ENCODE measurements at regions not wholly inside any gene's neighbourhood (a gene's known extent, or its start where the extent isn't known, plus 50 kb on each side); places are given as distances from the start of the nearest gene placed in this dataset.

- ChIA-PET CTCF (ENCODE audit: partially characterized antibody) (interaction anchor here (0.6 to 1.9 kb wide), 2 partner anchors 15 to 55 kb away, joined by 3 to 4 read pairs; no protein-coding TSS in a partner anchor), POLR2A (ENCODE audit: partially characterized antibody) (no interaction called here)
- Histone ChIP-seq H3K18ac (ENCODE audit: extremely low read depth, low read length) (no peak overlapping the region), H2BK15ac (ENCODE audit: low read length) (no peak overlapping the region), H3K4me3 (ENCODE audit: extremely low read depth in 1 of 4, insufficient read depth in 2 of 4, low read depth in 3 of 4, low read length in 4 of 4) (no peak overlapping the region), H3K9me3 (ENCODE audit: insufficient read depth in 2 of 2, low read depth in 1 of 2, low read length in 1 of 2) (no peaks in the 10 kb centered on the region), H2BK120ac (replicated peaks; ENCODE audit: low read depth, low read length) (no peak overlapping the region), H3K79me2 (ENCODE audit: control insufficient read depth in 1 of 2, insufficient read depth in 2 of 2, low read length in 2 of 2) (no peaks in the 10 kb centered on the region), H2BK12ac (ENCODE audit: low read depth, low read length) (no peak overlapping the region), H2AFZ (ENCODE audit: low read length) (no peak overlapping the region), H2BK5ac (ENCODE audit: low read depth, low read length) (no peak overlapping the region), H3K4me1 (replicated peaks in 1 of 4; ENCODE audit: control insufficient read depth in 3 of 4, insufficient read depth in 4 of 4, low read length in 3 of 4) (no peaks in the 10 kb centered on the region), H3K23me2 (ENCODE audit: low read depth, low read length) (no peaks in the 10 kb centered on the region), H4K20me1 (replicated peaks in 1 of 2; ENCODE audit: control insufficient read depth in 1 of 2, insufficient read depth in 2 of 2, low read length in 2 of 2) (no peaks in the 10 kb centered on the region), H2BK20ac (ENCODE audit: low read length) (no peak overlapping the region), H3K9ac (replicated peaks in 1 of 4; ENCODE audit: extremely low read depth in 1 of 4, low read depth in 3 of 4, low read length in 3 of 4) (no peak overlapping the region), H3K4me2 (ENCODE audit: insufficient read depth in 1 of 2, low read depth in 2 of 2, low read length in 2 of 2) (no peak overlapping the region), H2AK5ac (ENCODE audit: low read depth, low read length) (no peak overlapping the region), H4K5ac (ENCODE audit: insufficient read length, low read depth, low read length) (no peak overlapping the region), H3K36me3 (ENCODE audit: control insufficient read depth in 2 of 4, insufficient read depth in 4 of 4, low read length in 3 of 4) (no peaks in the 10 kb centered on the region), H3K23ac (ENCODE audit: insufficient read length) (no peak overlapping the region), H4K8ac (ENCODE audit: extremely low read depth, insufficient read depth, low read length) (no peak overlapping the region), H3K4ac (replicated peaks; ENCODE audit: insufficient read length, low read depth, low read length) (no peak overlapping the region), H3K14ac (ENCODE audit: insufficient read length) (no peak overlapping the region), H3K27me3 (replicated peaks in 1 of 4; ENCODE audit: control insufficient read depth in 3 of 4, extremely low read depth in 1 of 4, insufficient read depth in 3 of 4, low read length in 3 of 4) (no peaks in the 10 kb centered on the region), H3K79me1 (ENCODE audit: low read depth, low read length) (no peaks in the 10 kb centered on the region), H3K56ac (replicated peaks; ENCODE audit: insufficient read length, low read depth, low read length) (no peak overlapping the region), H3K27ac (ENCODE audit: low read depth, low read length) (no peak overlapping the region), H4K91ac (replicated peaks; ENCODE audit: insufficient read length, low read length) (no peak overlapping the region)
- DNase-seq (ENCODE audit: low read depth in 1 of 2, low spot score in 2 of 2) (no peak), FAIRE-seq (no peak)
- WGBS, 2 experiments (ENCODE audit: extremely low coverage in 1 of 2, insufficient coverage in 1 of 2, insufficient read length in 1 of 2, insufficient replicate concordance in 2 of 2, low coverage in 1 of 2, low lambda C conversion rate in 2 of 2, missing lambda C conversion rate in 1 of 2) = 78% methylated on average over 5 of the region's 5 CpGs; no CpG with 5 or more reads in 1 of the 2 experiments
- TF ChIP-seq EP300 (IDR thresholded peaks at IDR 0.05; ENCODE audit: borderline replicate concordance in 1 of 2, low read depth in 2 of 2, low read length in 2 of 2) = no peak
- TF ChIP-seq EZH2 (IDR thresholded peaks at IDR 0.05; ENCODE audit: low read depth, low read length, severe bottlenecking) = no peak
- TF ChIP-seq USF2 (IDR thresholded peaks at IDR 0.05; ENCODE audit: low read length) = no peak
- TF ChIP-seq CREB1 (IDR thresholded peaks at IDR 0.05) = no peak
- no peak for TF ChIP-seq BRCA1 (IDR thresholded peaks at IDR 0.05; ENCODE audit: low read depth, low read length)
- no peak for TF ChIP-seq SRF (IDR thresholded peaks at IDR 0.05; ENCODE audit: low read depth, low read length)
- no peak for TF ChIP-seq POLR2AphosphoS5 (IDR thresholded peaks at IDR 0.05; ENCODE audit: low read depth, low read length)
- no peak for TF ChIP-seq ATF3 (IDR thresholded peaks at IDR 0.05; ENCODE audit: insufficient read depth, low read depth, low read length)
- no peak for TF ChIP-seq KDM5A (IDR thresholded peaks at IDR 0.05; ENCODE audit: low read length)
Observed at GRCh38 chr2:35931115-35931514, 424.5 kb upstream of the CRIM1 start.

Data from H1 (cell line).